HCT116 (cell line): ENCODE measurements at regions not wholly inside any gene's neighbourhood (a gene's known extent, or its start where the extent isn't known, plus 50 kb on each side); places are given as distances from the start of the nearest gene placed in this dataset.

ENCODE experiments used
- ATAC-seq: fragments of 200-7000 bp; cut with Tn5 transposase; 2 replicates; pipeline ENCODE4 v1.9.1; 2020; ENCODE audit warnings: mild to moderate bottlenecking, moderate library complexity
- BruUV-seq: library from RNA; stranded (reverse); fragments of 400-500 nt; replicated peaks from 2 replicates; lab custom pipeline; 2021; lab: Mats Ljungman, UMichigan
- CTCF ChIA-PET: fragments of 300-600 bp; sonication (Branson Sonifier 250); formaldehyde crosslinking; loops from one replicate; lab custom pipeline; 2021; ENCODE audit warnings: antibody characterized with exemption; lab: Charles Lee
- POLR2A ChIA-PET: fragments of 300-600, 350-600 bp; sonication (Branson Sonifier 250); formaldehyde crosslinking; loops from one replicate; lab custom pipeline; 2021; ENCODE audit warnings: antibody characterized with exemption; lab: Charles Lee
- RAD21 ChIA-PET, 2 experiments: fragments of 300-600 bp; sonication (Branson Sonifier 250); formaldehyde crosslinking; loops; one replicate each; lab custom pipeline; 2023; ENCODE audit warnings: low total read pairs in 2 of 2; ENCODE audit not compliant: uncharacterized antibody in 2 of 2, unreplicated experiment in 2 of 2, low non-redundant PET in 1 of 2; lab: Charles Lee
- DNase-seq: peaks from one replicate; pipeline ENCODE4 v3.0.0-alpha.2; 2010; ENCODE audit warnings: low read depth, low spot score
- H2AFZ ChIP-seq: fragments of 200-600 bp; shearing (Covaris generic), sonication (generic); 2 replicates; pipeline ENCODE4 v1.6.1; 2017; ENCODE audit warnings: low read depth, mixed run types, mixed read lengths, antibody characterized with exemption, low read length; ENCODE audit not compliant: poor library complexity, severe bottlenecking
- H3K27ac ChIP-seq: 2 replicates; pipeline ENCODE4 v1.5.1; 2012; ENCODE audit warnings: low read depth, low read length
- H3K27me3 ChIP-seq: fragments of 200-600 bp; sonication (generic); 2 replicates; pipeline ENCODE4 v1.6.1; 2016; ENCODE audit warnings: mixed run types, low read length, mixed read lengths; ENCODE audit not compliant: insufficient read depth
- H3K36me3 ChIP-seq, 2 experiments: fragments of 200-500 bp in 1 of 2; fragments of 200-600 bp in 1 of 2; sonication (Bioruptor generic) in 1 of 2; sonication (generic) in 1 of 2; 2 replicates each; pipeline versions ENCODE4 v1.5.1 to v1.6.1; 2014 to 2016; ENCODE audit warnings: low read length in 2 of 2, inconsistent platforms in 1 of 2, mixed read lengths in 1 of 2, mixed run types in 1 of 2; ENCODE audit not compliant: insufficient read depth in 2 of 2, control insufficient read depth in 1 of 2
- H3K4me1 ChIP-seq, 2 experiments: fragments of 200-600 bp in 1 of 2; sonication (generic) in 1 of 2; 2 replicates each; pipeline versions ENCODE4 v1.5.1 to v1.6.1; 2012 to 2017; ENCODE audit warnings: low read length in 2 of 2, inconsistent platforms in 1 of 2, mild to moderate bottlenecking in 1 of 2, mixed read lengths in 1 of 2, mixed run types in 1 of 2, moderate library complexity in 1 of 2; ENCODE audit not compliant: insufficient read depth in 2 of 2, control insufficient read depth in 1 of 2
- H3K4me2 ChIP-seq: fragments of 200-600 bp; sonication (generic); 2 replicates; pipeline ENCODE4 v1.6.1; 2017; ENCODE audit warnings: mixed run types, low read length, mixed read lengths
- H3K4me3 ChIP-seq, 2 experiments: fragments of 200-600 bp in 1 of 2; sonication (generic) in 1 of 2; replicated peaks in 1 of 2; 2 replicates each; pipeline ENCODE4 v1.5.1; 2011 to 2016; ENCODE audit warnings: low read length in 2 of 2, control low read depth in 1 of 2, low read depth in 1 of 2, mild to moderate bottlenecking in 1 of 2, mixed read lengths in 1 of 2, mixed run types in 1 of 2
- H3K79me2 ChIP-seq: fragments of 200-600 bp; sonication (generic); 2 replicates; pipeline ENCODE4 v1.6.1; 2017; ENCODE audit warnings: mild to moderate bottlenecking, mixed run types, low read length, moderate library complexity, mixed read lengths; ENCODE audit not compliant: insufficient read depth
- H3K9ac ChIP-seq: fragments of 200-600 bp; sonication (generic); 2 replicates; pipeline ENCODE4 v1.6.1; 2016; ENCODE audit warnings: low read length, mixed read lengths
- H3K9me2 ChIP-seq: fragments of 200-600 bp; sonication (generic), shearing (Covaris generic); 2 replicates; pipeline ENCODE4 v1.6.1; 2017; ENCODE audit warnings: mixed run types, mild to moderate bottlenecking, moderate library complexity; ENCODE audit not compliant: insufficient read depth
- H3K9me3 ChIP-seq, 2 experiments: fragments of 200-500 bp in 1 of 2; fragments of 200-600 bp in 1 of 2; sonication (Bioruptor generic) in 1 of 2; sonication (generic) in 1 of 2; 2 replicates each; pipeline ENCODE4 v1.6.1; 2014 to 2017; ENCODE audit warnings: low read length in 2 of 2, mixed read lengths in 2 of 2, inconsistent platforms in 1 of 2, low read depth in 1 of 2, mild to moderate bottlenecking in 1 of 2, mixed run types in 1 of 2, moderate library complexity in 1 of 2; ENCODE audit not compliant: control insufficient read depth in 1 of 2, insufficient read depth in 1 of 2
- H4K20me1 ChIP-seq: fragments of 200-600 bp; sonication (generic), shearing (Covaris generic); 2 replicates; pipeline ENCODE4 v1.6.1; 2017; ENCODE audit warnings: mixed run types, mild to moderate bottlenecking, moderate library complexity; ENCODE audit not compliant: insufficient read depth
- ELF1 ChIP-seq: IDR thresholded peaks from 2 replicates; pipeline ENCODE4 v1.6.1; 2012; ENCODE audit warnings: low read depth, borderline replicate concordance
- EZH2phosphoT487 ChIP-seq: fragments of 200-600 bp; IDR thresholded peaks from 2 replicates; pipeline ENCODE4 v1.6.1; 2018; ENCODE audit warnings: antibody characterized with exemption, borderline replicate concordance
- FOSL1 ChIP-seq: IDR thresholded peaks from 2 replicates; pipeline ENCODE4 v1.6.1; 2012; ENCODE audit warnings: low read depth
- JUND ChIP-seq: IDR thresholded peaks from 2 replicates; pipeline ENCODE4 v1.6.1; 2012
- POLR2A ChIP-seq: IDR thresholded peaks from 2 replicates; pipeline ENCODE4 v1.7.0; 2011; ENCODE audit warnings: borderline replicate concordance; ENCODE audit not compliant: insufficient read depth, insufficient read length; ENCODE audit errors: extremely low read depth
- POLR2AphosphoS5 ChIP-seq: IDR thresholded peaks from 2 replicates; pipeline ENCODE4 v1.6.1; 2011; ENCODE audit warnings: mild to moderate bottlenecking, low read depth, low read length, moderate library complexity
- RAD21 ChIP-seq: IDR thresholded peaks from 2 replicates; pipeline ENCODE4 v1.6.1; 2012; ENCODE audit warnings: low read depth, mild to moderate bottlenecking
- SIN3A ChIP-seq: IDR thresholded peaks from 2 replicates; pipeline ENCODE4 v1.6.1; 2012; ENCODE audit warnings: low read depth
- SP1 ChIP-seq: IDR thresholded peaks from 2 replicates; pipeline ENCODE4 v1.6.1; 2012; ENCODE audit warnings: low read depth
- TCF7L2 ChIP-seq: IDR thresholded peaks from 2 replicates; pipeline ENCODE4 v1.7.0; 2011; ENCODE audit warnings: borderline replicate concordance, inconsistent platforms; ENCODE audit not compliant: insufficient read depth, insufficient read length; ENCODE audit errors: extremely low read depth
- YY1 ChIP-seq: IDR thresholded peaks from 2 replicates; pipeline ENCODE4 v1.6.1; 2011; ENCODE audit warnings: low read length, low read depth, moderate library complexity, mild to moderate bottlenecking; ENCODE audit not compliant: insufficient replicate concordance; ENCODE audit errors: extremely low read depth
- ZFX ChIP-seq: fragments of 450-650 bp; IDR thresholded peaks from 2 replicates; pipeline ENCODE4 v1.6.1; 2017
- ZNF274 ChIP-seq: fragments of 200-500 bp; sonication (Bioruptor generic); IDR thresholded peaks from 2 replicates; pipeline ENCODE4 v1.6.1; 2014; ENCODE audit warnings: mild to moderate bottlenecking, low read depth, low read length, inconsistent platforms
- intact Hi-C: fragments of 100-400 bp; cut with micrococcal nuclease; formaldehyde crosslinking; loops from 2 replicates; pipeline ENCODE4 v1.10.0; 2022
- TF ChIP-seq, protein P1 (sequence below): IDR thresholded peaks from 2 replicates; pipeline ENCODE4 v1.6.1; 2012; ENCODE audit warnings: low read depth
- TF ChIP-seq, protein P2 (sequence below), 3 experiments: fragments of 200-600 bp in 1 of 3; sonication (generic) in 1 of 3; IDR thresholded peaks in 2 of 3; conservative IDR thresholded peaks in 1 of 3; 2 replicates each; pipeline ENCODE4 v1.5.1; 2012 to 2017; ENCODE audit warnings: low read depth in 2 of 3, low read length in 2 of 3, antibody characterized with exemption in 1 of 3, borderline replicate concordance in 1 of 3, control low read depth in 1 of 3, mild to moderate bottlenecking in 1 of 3, mixed read lengths in 1 of 3, mixed run types in 1 of 3, moderate library complexity in 1 of 3; ENCODE audit not compliant: insufficient read depth in 1 of 3
- TF ChIP-seq, protein P3 (sequence below): IDR thresholded peaks from 2 replicates; pipeline ENCODE4 v1.6.1; 2011; ENCODE audit warnings: mild to moderate bottlenecking, low read length, moderate library complexity; ENCODE audit not compliant: insufficient replicate concordance; ENCODE audit errors: extremely low read depth

DNA sequence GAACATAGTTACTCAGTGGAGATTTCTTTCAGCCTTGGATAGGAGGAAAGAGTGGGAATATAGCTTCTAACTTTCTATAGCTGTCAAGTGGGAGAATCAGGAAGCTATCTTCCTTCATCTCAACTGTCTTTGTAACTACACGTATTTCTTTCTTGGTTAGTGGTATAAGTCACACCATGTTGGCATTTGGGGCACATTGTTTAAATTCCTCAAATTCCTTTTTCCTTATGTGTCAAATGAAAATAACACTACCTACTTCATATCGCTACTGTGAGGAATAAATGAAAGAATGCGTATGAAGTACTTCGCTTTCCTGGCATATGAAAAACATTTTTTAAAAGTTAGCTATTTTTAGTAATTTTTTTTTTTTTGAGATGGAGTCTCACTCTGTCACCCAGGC is 1082.5 kb upstream of the WWC1 start:
- BruUV-seq: no TSS peak
- Histone ChIP-seq H3K79me2 (no peaks in the 10 kb centered on the region), H2AFZ (no peak overlapping the region), H3K36me3 (no peaks in the 10 kb centered on the region), H3K4me3 (no peak overlapping the region), H3K9me3 (peaks cover 0 to 15% of the 10 kb centered on the region in 2 experiments; a peak in 2 of 4 replicates), H4K20me1 (no peaks in the 10 kb centered on the region), H3K9me2 (no peaks in the 10 kb centered on the region), H3K9ac (no peak overlapping the region), H3K27me3 (no peaks in the 10 kb centered on the region), H3K4me2 (no peak overlapping the region), H3K4me1 (no peaks in the 10 kb centered on the region), H3K27ac (no peak overlapping the region)
- TF ChIP-seq ZFX: no peak
- TF ChIP-seq JUND: no peak
- TF ChIP-seq ELF1: no peak
- no peak for TF ChIP-seq ZNF274
- TF ChIP-seq YY1: no peak
- no peak for TF ChIP-seq POLR2AphosphoS5
- TF ChIP-seq EZH2phosphoT487: no peak
- TF ChIP-seq, protein P1, sequence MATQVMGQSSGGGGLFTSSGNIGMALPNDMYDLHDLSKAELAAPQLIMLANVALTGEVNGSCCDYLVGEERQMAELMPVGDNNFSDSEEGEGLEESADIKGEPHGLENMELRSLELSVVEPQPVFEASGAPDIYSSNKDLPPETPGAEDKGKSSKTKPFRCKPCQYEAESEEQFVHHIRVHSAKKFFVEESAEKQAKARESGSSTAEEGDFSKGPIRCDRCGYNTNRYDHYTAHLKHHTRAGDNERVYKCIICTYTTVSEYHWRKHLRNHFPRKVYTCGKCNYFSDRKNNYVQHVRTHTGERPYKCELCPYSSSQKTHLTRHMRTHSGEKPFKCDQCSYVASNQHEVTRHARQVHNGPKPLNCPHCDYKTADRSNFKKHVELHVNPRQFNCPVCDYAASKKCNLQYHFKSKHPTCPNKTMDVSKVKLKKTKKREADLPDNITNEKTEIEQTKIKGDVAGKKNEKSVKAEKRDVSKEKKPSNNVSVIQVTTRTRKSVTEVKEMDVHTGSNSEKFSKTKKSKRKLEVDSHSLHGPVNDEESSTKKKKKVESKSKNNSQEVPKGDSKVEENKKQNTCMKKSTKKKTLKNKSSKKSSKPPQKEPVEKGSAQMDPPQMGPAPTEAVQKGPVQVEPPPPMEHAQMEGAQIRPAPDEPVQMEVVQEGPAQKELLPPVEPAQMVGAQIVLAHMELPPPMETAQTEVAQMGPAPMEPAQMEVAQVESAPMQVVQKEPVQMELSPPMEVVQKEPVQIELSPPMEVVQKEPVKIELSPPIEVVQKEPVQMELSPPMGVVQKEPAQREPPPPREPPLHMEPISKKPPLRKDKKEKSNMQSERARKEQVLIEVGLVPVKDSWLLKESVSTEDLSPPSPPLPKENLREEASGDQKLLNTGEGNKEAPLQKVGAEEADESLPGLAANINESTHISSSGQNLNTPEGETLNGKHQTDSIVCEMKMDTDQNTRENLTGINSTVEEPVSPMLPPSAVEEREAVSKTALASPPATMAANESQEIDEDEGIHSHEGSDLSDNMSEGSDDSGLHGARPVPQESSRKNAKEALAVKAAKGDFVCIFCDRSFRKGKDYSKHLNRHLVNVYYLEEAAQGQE: no peak
- TF ChIP-seq FOSL1: no peak
- TF ChIP-seq RAD21: no peak
- no peak for TF ChIP-seq SP1
- no peak for TF ChIP-seq POLR2A
- no peak for TF ChIP-seq TCF7L2
- TF ChIP-seq, protein P2, sequence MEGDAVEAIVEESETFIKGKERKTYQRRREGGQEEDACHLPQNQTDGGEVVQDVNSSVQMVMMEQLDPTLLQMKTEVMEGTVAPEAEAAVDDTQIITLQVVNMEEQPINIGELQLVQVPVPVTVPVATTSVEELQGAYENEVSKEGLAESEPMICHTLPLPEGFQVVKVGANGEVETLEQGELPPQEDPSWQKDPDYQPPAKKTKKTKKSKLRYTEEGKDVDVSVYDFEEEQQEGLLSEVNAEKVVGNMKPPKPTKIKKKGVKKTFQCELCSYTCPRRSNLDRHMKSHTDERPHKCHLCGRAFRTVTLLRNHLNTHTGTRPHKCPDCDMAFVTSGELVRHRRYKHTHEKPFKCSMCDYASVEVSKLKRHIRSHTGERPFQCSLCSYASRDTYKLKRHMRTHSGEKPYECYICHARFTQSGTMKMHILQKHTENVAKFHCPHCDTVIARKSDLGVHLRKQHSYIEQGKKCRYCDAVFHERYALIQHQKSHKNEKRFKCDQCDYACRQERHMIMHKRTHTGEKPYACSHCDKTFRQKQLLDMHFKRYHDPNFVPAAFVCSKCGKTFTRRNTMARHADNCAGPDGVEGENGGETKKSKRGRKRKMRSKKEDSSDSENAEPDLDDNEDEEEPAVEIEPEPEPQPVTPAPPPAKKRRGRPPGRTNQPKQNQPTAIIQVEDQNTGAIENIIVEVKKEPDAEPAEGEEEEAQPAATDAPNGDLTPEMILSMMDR (IDR thresholded peaks at IDR 0.05 in 2 of 3, conservative IDR thresholded peaks at IDR 0.05 in 1 of 3; ENCODE audit: borderline replicate concordance in 1 of 3, insufficient read depth in 1 of 3, low read depth in 2 of 3, low read length in 2 of 3): no peak
- TF ChIP-seq, protein P3, sequence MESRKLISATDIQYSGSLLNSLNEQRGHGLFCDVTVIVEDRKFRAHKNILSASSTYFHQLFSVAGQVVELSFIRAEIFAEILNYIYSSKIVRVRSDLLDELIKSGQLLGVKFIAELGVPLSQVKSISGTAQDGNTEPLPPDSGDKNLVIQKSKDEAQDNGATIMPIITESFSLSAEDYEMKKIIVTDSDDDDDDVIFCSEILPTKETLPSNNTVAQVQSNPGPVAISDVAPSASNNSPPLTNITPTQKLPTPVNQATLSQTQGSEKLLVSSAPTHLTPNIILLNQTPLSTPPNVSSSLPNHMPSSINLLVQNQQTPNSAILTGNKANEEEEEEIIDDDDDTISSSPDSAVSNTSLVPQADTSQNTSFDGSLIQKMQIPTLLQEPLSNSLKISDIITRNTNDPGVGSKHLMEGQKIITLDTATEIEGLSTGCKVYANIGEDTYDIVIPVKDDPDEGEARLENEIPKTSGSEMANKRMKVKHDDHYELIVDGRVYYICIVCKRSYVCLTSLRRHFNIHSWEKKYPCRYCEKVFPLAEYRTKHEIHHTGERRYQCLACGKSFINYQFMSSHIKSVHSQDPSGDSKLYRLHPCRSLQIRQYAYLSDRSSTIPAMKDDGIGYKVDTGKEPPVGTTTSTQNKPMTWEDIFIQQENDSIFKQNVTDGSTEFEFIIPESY: no peak
- TF ChIP-seq SIN3A: no peak
- DNase-seq (no peak), ATAC-seq (no peak)
- intact Hi-C loops: no loop called here
- ChIA-PET POLR2A (no interaction called here), CTCF (no interaction called here), RAD21 (no interaction called here)
